ENCODE measurements at regions not wholly inside any gene's neighbourhood (a gene's known extent, or its start where the extent isn't known, plus 50 kb on each side); places are given as distances from the start of the nearest gene placed in this dataset.

GRCh38 chr1:115545791-115546733 lies 95.7 kb upstream of the VANGL1 start:
- Histone ChIP-seq H2AFZ (ENCODE audit: low read depth) (peak overlapping the region; percentile 12; the same call in 1 of the 2 replicates), H3K4me1 (ENCODE audit: control insufficient read depth in 1 of 2, insufficient read depth in 2 of 2, low read depth in 1 of 2, low read length in 1 of 2) (peaks cover 0 to 13% of the 10 kb centered on the region in 2 experiments; a peak in 3 of 4 replicates), H3K27me3 (ENCODE audit: insufficient read depth) (no peaks in the 10 kb centered on the region), H3K4me2 (peak overlapping the region; percentile 60), H3K9me3 (no peaks in the 10 kb centered on the region), H3F3A (replicated peaks; ENCODE audit: insufficient read depth) (peaks cover 18% of the 10 kb centered on the region), H4K20me1 (ENCODE audit: insufficient read depth) (no peaks in the 10 kb centered on the region), H3K9ac (peak overlapping the region; percentile 62), H3K27ac (ENCODE audit: low read depth in 2 of 2, low read length in 1 of 2) (peak overlapping the region; percentile 67 to 93; a peak in 3 of 4 replicates), H3K36me3 (replicated peaks in 1 of 2; ENCODE audit: control insufficient read depth in 1 of 2, insufficient read depth in 2 of 2, low read length in 1 of 2) (no peaks in the 10 kb centered on the region), H3K9me2 (no peaks in the 10 kb centered on the region), H3K4me3 (ENCODE audit: low read depth in 2 of 2, low read length in 1 of 2) (peak overlapping the region in 1 of 2 experiments; percentile 33; a peak in 1 of 4 replicates), H3K79me2 (ENCODE audit: insufficient read depth) (no peaks in the 10 kb centered on the region)
- CTCF ChIA-PET = interaction anchor here (1.2 to 1.8 kb wide), 3 partner anchors 50 to 407 kb away, joined by 4 to 13 read pairs (median 7); no protein-coding TSS in a partner anchor
- peak; percentile 55 for DNase-seq
- WGBS (ENCODE audit: low lambda C conversion rate) = 4% methylated on average over 9 of the region's 9 CpGs
- POLR2A ChIA-PET = no interaction called here
- TF ChIP-seq GABPA (IDR thresholded peaks at IDR 0.05; ENCODE audit: low read depth) (no peak), SIN3A (IDR thresholded peaks at IDR 0.05; ENCODE audit: borderline replicate concordance, low read depth, low read length) (no peak), FOXM1 (IDR thresholded peaks at IDR 0.05; ENCODE audit: low read depth) (peak; percentile 80; the same call in 1 of the 2 replicates), FOSL2 (IDR thresholded peaks at IDR 0.05; ENCODE audit: borderline replicate concordance, low read depth) (peak; percentile 92), MEF2A (IDR thresholded peaks at IDR 0.05; ENCODE audit: borderline replicate concordance, low read depth) (peak; percentile 57; the same call in 1 of the 2 replicates), REST (IDR thresholded peaks at IDR 0.05; ENCODE audit: low read depth, low read length) (peak; percentile 68), EP300 (IDR thresholded peaks at IDR 0.05; ENCODE audit: borderline replicate concordance in 1 of 2, low read depth in 1 of 2, low read length in 1 of 2) (peak; percentile 30 to 87; a peak in 2 of 4 replicates), RAD21 (IDR thresholded peaks at IDR 0.05; ENCODE audit: low read length) (peak; percentile 76), NRF1 (IDR thresholded peaks at IDR 0.05; ENCODE audit: low read depth, low read length) (no peak), YY1 (IDR thresholded peaks at IDR 0.05; ENCODE audit: low read depth) (no peak), NFIC (IDR thresholded peaks at IDR 0.05; ENCODE audit: borderline replicate concordance) (peak; percentile 90), TAF1 (IDR thresholded peaks at IDR 0.05; ENCODE audit: borderline replicate concordance, low read depth, low read length) (peak; percentile 36; the same call in 1 of the 2 replicates), MXI1 (IDR thresholded peaks at IDR 0.05; ENCODE audit: low read depth, low read length) (no peak), USF1 (IDR thresholded peaks at IDR 0.05; ENCODE audit: borderline replicate concordance, low read depth) (peak; percentile 42; the same call in 1 of the 2 replicates), USF2 (IDR thresholded peaks at IDR 0.05; ENCODE audit: borderline replicate concordance, low read depth, low read length) (no peak), POLR2AphosphoS5 (IDR thresholded peaks at IDR 0.05; ENCODE audit: low read depth, low read length) (peak; percentile 84; the same call in 1 of the 2 replicates), RFX5 (IDR thresholded peaks at IDR 0.05; ENCODE audit: low read length) (no peak), EZH2phosphoT487 (IDR thresholded peaks at IDR 0.05; ENCODE audit: borderline replicate concordance, low read depth) (no peak), ELF1 (IDR thresholded peaks at IDR 0.05) (peak; percentile 40), RXRA (IDR thresholded peaks at IDR 0.05; ENCODE audit: borderline replicate concordance, low read depth) (peak; percentile 72), GATA2 (CRISPR knock-in tag; IDR thresholded peaks at IDR 0.05) (no peak)
- TF ChIP-seq, protein P1, sequence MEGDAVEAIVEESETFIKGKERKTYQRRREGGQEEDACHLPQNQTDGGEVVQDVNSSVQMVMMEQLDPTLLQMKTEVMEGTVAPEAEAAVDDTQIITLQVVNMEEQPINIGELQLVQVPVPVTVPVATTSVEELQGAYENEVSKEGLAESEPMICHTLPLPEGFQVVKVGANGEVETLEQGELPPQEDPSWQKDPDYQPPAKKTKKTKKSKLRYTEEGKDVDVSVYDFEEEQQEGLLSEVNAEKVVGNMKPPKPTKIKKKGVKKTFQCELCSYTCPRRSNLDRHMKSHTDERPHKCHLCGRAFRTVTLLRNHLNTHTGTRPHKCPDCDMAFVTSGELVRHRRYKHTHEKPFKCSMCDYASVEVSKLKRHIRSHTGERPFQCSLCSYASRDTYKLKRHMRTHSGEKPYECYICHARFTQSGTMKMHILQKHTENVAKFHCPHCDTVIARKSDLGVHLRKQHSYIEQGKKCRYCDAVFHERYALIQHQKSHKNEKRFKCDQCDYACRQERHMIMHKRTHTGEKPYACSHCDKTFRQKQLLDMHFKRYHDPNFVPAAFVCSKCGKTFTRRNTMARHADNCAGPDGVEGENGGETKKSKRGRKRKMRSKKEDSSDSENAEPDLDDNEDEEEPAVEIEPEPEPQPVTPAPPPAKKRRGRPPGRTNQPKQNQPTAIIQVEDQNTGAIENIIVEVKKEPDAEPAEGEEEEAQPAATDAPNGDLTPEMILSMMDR (IDR thresholded peaks at IDR 0.05) = peak; percentile 80
- TF ChIP-seq, protein P2, sequence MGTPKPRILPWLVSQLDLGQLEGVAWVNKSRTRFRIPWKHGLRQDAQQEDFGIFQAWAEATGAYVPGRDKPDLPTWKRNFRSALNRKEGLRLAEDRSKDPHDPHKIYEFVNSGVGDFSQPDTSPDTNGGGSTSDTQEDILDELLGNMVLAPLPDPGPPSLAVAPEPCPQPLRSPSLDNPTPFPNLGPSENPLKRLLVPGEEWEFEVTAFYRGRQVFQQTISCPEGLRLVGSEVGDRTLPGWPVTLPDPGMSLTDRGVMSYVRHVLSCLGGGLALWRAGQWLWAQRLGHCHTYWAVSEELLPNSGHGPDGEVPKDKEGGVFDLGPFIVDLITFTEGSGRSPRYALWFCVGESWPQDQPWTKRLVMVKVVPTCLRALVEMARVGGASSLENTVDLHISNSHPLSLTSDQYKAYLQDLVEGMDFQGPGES (IDR thresholded peaks at IDR 0.05; ENCODE audit: low read depth, low read length) = no peak
